Kidney glomerular epithelial cell (primary cell): ENCODE measurements at regions not wholly inside any gene's neighbourhood (a gene's known extent, or its start where the extent isn't known, plus 50 kb on each side); places are given as distances from the start of the nearest gene placed in this dataset.
A peak's percentile ranks its signal among the peaks of the same experiment; 100 is the strongest.

Experiments
- DNase-seq: peaks from one replicate; lab custom pipeline; 2025; lab: John Stamatoyannopoulos, UW

GRCh38 chr7:79716329-79716728, 262.9 kb upstream of the MAGI2 start:
- no peak for DNase-seq

- DNase-seq = no peak
Measured at GRCh38 chr7:79714081-79714480, 260.6 kb upstream of the MAGI2 start.

- DNase-seq = no peak
Measured at GRCh38 chr7:79713276-79713675, 259.8 kb upstream of the MAGI2 start.

- DNase-seq = no peak
Measured at GRCh38 chr7:79711660-79712059, 258.2 kb upstream of the MAGI2 start.

GRCh38 chr7:79709574-79710409, 256.3 kb upstream of the MAGI2 start:
- no peak for DNase-seq

- DNase-seq = no peak
Measured at GRCh38 chr7:79702116-79702515, 248.6 kb upstream of the MAGI2 start.

- DNase-seq = peak; percentile 83
Measured at GRCh38 chr7:79692015-79692414, 238.5 kb upstream of the MAGI2 start.

- no peak for DNase-seq
Measured at GRCh38 chr7:79691074-79691473, 237.6 kb upstream of the MAGI2 start.

- no peak for DNase-seq
Measured at GRCh38 chr7:79684384-79684783, 230.9 kb upstream of the MAGI2 start.

GRCh38 chr7:79683916-79684315, 230.4 kb upstream of the MAGI2 start:
- no peak for DNase-seq

- no peak for DNase-seq
Measured at GRCh38 chr7:79683185-79683890, 229.9 kb upstream of the MAGI2 start.

GRCh38 chr7:79681454-79681853, 228.0 kb upstream of the MAGI2 start:
- no peak for DNase-seq

- DNase-seq = no peak
Measured at GRCh38 chr7:79673969-79674368, 220.5 kb upstream of the MAGI2 start.

GRCh38 chr7:79673421-79673820, 220.0 kb upstream of the MAGI2 start:
- DNase-seq = no peak

- DNase-seq = no peak
Measured at GRCh38 chr7:79668292-79668691, 214.8 kb upstream of the MAGI2 start.

GRCh38 chr7:79666472-79666871, 213.0 kb upstream of the MAGI2 start:
- DNase-seq = no peak

GRCh38 chr7:79664884-79665676, 211.6 kb upstream of the MAGI2 start:
- no peak for DNase-seq

GRCh38 chr7:79658304-79658703, 204.8 kb upstream of the MAGI2 start:
- DNase-seq = no peak

- no peak for DNase-seq
Measured at GRCh38 chr7:79653136-79653631, 199.7 kb upstream of the MAGI2 start.

- peak; percentile 16 for DNase-seq
Measured at GRCh38 chr7:79652619-79653018, 199.2 kb upstream of the MAGI2 start.

- no peak for DNase-seq
Measured at GRCh38 chr7:79647711-79648110, 194.2 kb upstream of the MAGI2 start.

- DNase-seq = no peak
Measured at GRCh38 chr7:79646278-79646677, 192.8 kb upstream of the MAGI2 start.
